Testis (tissue), 2 donors: ENCODE measurements at regions not wholly inside any gene's neighbourhood (a gene's known extent, or its start where the extent isn't known, plus 50 kb on each side); places are given as distances from the start of the nearest gene placed in this dataset.

ENCODE experiments used
- POLR2A ChIP-seq: fragments of 450-650 bp; IDR thresholded peaks from one replicate; pipeline ENCODE4 v1.6.1; 2017; ENCODE audit warnings: antibody characterized with exemption, mild to moderate bottlenecking, moderate library complexity
- TF ChIP-seq, protein P1 (sequence below), 3 experiments: fragments of 450-650 bp in 2 of 3; fragments of 200-600 bp in 1 of 3; sonication (generic) in 1 of 3; IDR thresholded peaks; one replicate each; pipeline ENCODE4 v1.5.1; 2016 to 2019; ENCODE audit warnings: antibody characterized with exemption in 3 of 3, mild to moderate bottlenecking in 2 of 3, moderate library complexity in 1 of 3

DNA sequence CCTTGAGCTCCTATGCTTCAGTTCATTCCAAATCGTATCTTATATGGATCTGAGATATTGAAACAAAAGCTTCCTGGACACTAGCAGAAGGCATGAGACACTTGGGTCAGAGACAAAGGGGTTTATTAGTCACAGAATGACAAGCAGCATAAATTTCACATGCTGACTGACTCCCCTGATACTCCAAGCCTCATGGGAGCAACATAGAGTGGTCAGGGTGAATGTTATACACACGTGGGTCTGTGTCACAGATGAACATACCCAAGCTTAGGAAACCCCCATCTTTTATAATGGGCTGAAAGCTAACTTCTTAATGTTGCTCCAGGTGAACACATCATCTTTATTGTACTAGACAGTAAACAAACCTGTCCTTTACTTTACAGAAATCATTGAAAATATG, 599.9 kb upstream of the RGS18 start:
- TF ChIP-seq, protein P1, sequence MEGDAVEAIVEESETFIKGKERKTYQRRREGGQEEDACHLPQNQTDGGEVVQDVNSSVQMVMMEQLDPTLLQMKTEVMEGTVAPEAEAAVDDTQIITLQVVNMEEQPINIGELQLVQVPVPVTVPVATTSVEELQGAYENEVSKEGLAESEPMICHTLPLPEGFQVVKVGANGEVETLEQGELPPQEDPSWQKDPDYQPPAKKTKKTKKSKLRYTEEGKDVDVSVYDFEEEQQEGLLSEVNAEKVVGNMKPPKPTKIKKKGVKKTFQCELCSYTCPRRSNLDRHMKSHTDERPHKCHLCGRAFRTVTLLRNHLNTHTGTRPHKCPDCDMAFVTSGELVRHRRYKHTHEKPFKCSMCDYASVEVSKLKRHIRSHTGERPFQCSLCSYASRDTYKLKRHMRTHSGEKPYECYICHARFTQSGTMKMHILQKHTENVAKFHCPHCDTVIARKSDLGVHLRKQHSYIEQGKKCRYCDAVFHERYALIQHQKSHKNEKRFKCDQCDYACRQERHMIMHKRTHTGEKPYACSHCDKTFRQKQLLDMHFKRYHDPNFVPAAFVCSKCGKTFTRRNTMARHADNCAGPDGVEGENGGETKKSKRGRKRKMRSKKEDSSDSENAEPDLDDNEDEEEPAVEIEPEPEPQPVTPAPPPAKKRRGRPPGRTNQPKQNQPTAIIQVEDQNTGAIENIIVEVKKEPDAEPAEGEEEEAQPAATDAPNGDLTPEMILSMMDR (IDR thresholded peaks at IDR 0.05) = no peak
- no peak for TF ChIP-seq POLR2A
